ENCODE measurements at regions not wholly inside any gene's neighbourhood (a gene's known extent, or its start where the extent isn't known, plus 50 kb on each side); places are given as distances from the start of the nearest gene placed in this dataset.
A peak's percentile ranks its signal among the peaks of the same experiment; 100 is the strongest.
"Not testable (repeated sequence)": the region's sequence is repeated elsewhere in the genome, so short reads cannot be mapped to it uniquely, and the experiment has no call there.

DNA sequence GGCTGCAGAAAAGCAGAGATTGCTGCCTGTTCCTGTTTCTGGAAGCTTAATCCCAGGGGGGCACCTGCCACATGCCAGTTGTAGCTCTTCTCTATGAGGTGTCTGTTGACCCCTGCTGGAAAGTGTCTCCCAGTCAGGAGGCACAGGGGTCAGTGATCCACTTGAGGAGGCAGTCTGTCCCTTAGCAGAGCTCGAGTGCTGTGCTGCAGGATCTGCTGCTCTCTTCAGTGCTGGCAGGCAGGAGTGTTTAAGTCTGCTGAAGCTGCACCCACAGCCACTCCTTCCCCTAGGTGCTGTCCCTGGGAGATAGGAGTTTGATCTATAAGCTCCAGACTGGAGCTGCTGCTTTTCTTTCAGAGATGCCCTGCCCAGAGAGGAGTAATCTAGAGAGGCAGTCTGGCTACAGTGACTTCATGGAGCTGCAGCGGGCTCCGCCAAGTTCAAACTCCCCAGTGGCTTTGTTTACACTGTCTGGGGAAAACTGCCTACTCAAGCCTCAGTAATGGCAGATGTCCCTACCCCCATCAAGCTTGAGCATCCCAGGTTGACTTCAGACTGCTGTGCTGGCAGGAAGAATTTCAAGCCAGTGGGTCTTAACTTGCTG, 57.6 kb upstream of the CROT start:
- Histone ChIP-seq H3K9me3 (ENCODE audit: control insufficient read depth, insufficient read depth, low read depth, low read length) (no peaks in the 10 kb centered on the region), H3K79me2 (ENCODE audit: control insufficient read depth, insufficient read depth, low read length) (no peaks in the 10 kb centered on the region), H3K9ac (ENCODE audit: insufficient read depth, low read length) (no peak overlapping the region), H3K4me1 (ENCODE audit: control insufficient read depth, extremely low read depth, insufficient read depth, low read length) (no peaks in the 10 kb centered on the region), H3K4me2 (ENCODE audit: extremely low read depth, insufficient read depth, low read length) (no peak overlapping the region), H3K27ac (ENCODE audit: insufficient read depth, low read length) (no peak overlapping the region), H3K36me3 (ENCODE audit: control insufficient read depth, insufficient read depth, low read length) (no peaks in the 10 kb centered on the region), H3K27me3 (ENCODE audit: control insufficient read depth, insufficient read depth, low read length) (no peaks in the 10 kb centered on the region), H4K20me1 (ENCODE audit: control insufficient read depth, extremely low read depth, insufficient read depth, low read length) (no peaks in the 10 kb centered on the region), H2AFZ (ENCODE audit: low read length) (no peak overlapping the region), H3K4me3 (replicated peaks in 1 of 4; ENCODE audit: control extremely low read depth in 1 of 4, insufficient read depth in 1 of 4, low read depth in 3 of 4, low read length in 4 of 4) (no peak overlapping the region)
- TF ChIP-seq, protein P1, sequence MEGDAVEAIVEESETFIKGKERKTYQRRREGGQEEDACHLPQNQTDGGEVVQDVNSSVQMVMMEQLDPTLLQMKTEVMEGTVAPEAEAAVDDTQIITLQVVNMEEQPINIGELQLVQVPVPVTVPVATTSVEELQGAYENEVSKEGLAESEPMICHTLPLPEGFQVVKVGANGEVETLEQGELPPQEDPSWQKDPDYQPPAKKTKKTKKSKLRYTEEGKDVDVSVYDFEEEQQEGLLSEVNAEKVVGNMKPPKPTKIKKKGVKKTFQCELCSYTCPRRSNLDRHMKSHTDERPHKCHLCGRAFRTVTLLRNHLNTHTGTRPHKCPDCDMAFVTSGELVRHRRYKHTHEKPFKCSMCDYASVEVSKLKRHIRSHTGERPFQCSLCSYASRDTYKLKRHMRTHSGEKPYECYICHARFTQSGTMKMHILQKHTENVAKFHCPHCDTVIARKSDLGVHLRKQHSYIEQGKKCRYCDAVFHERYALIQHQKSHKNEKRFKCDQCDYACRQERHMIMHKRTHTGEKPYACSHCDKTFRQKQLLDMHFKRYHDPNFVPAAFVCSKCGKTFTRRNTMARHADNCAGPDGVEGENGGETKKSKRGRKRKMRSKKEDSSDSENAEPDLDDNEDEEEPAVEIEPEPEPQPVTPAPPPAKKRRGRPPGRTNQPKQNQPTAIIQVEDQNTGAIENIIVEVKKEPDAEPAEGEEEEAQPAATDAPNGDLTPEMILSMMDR (conservative IDR thresholded peaks at IDR 0.05 in 1 of 2, IDR thresholded peaks at IDR 0.05 in 1 of 2; ENCODE audit: low read depth in 1 of 2, low read length in 2 of 2): no peak
- no peak for TF ChIP-seq EZH2 (IDR thresholded peaks at IDR 0.05; ENCODE audit: low read length, missing control alignments)
- no peak for DNase-seq (ENCODE audit: low read depth in 2 of 2)

DNA sequence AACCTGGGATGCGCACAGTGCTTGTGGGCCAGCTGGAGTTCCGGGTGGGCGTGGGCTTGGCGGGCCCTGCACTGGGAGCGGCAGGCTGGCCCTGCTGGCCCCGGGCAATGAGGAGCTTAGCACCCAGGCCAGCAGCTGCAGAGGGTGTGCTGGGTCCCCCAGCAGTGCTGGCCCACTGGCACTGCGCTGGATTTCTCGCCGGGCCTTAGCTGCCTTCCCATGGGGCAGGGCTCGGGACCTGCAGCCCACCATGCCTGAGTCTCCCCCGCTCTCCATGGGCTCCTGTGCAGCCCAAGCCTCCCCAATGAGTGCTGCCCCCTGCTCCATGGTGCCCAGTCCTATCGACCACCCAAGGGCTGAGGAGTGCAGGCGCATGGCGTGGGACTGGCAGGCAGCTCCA, 56.7 kb upstream of the CROT start:
- H4K20me1 ChIP-seq (ENCODE audit: control insufficient read depth, extremely low read depth, insufficient read depth, low read length); H3K9me3 ChIP-seq (ENCODE audit: control insufficient read depth, insufficient read depth, low read depth, low read length); H3K4me1 ChIP-seq (ENCODE audit: control insufficient read depth, extremely low read depth, insufficient read depth, low read length); H3K4me2 ChIP-seq (ENCODE audit: extremely low read depth, insufficient read depth, low read length); H3K79me2 ChIP-seq (ENCODE audit: control insufficient read depth, insufficient read depth, low read length); H3K4me3 ChIP-seq (replicated peaks in 1 of 4; ENCODE audit: control extremely low read depth in 1 of 4, insufficient read depth in 1 of 4, low read depth in 3 of 4, low read length in 4 of 4); H2AFZ ChIP-seq (ENCODE audit: low read length); H3K9ac ChIP-seq (ENCODE audit: insufficient read depth, low read length); H3K36me3 ChIP-seq (ENCODE audit: control insufficient read depth, insufficient read depth, low read length); H3K27me3 ChIP-seq (ENCODE audit: control insufficient read depth, insufficient read depth, low read length); H3K27ac ChIP-seq (ENCODE audit: insufficient read depth, low read length); DNase-seq (ENCODE audit: low read depth in 2 of 2): not testable (repeated sequence)

DNA sequence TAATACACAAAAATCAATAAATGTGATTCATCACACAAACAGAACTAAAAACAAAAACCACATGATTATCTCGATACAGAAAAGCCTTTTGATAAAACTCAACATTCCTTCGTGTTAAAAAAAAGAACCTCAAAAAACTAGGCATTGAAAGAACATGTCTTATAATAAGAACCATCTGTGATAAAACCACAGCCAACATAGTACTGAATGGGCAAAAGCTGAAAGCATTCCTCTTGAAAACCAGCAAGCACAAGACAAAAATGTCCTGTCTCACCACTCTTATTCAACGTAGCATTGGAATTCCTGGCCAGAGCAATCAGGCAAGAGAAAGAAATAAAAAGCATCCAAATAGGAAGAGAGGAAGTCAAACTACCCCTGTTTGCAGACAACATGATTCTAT, 49.9 kb upstream of the CROT start:
- not testable (repeated sequence) for H3K27me3 ChIP-seq (ENCODE audit: control insufficient read depth, insufficient read depth, low read length); H3K36me3 ChIP-seq (ENCODE audit: control insufficient read depth, insufficient read depth, low read length); H3K27ac ChIP-seq (ENCODE audit: insufficient read depth, low read length); H3K9ac ChIP-seq (ENCODE audit: insufficient read depth, low read length); H2AFZ ChIP-seq (ENCODE audit: low read length); H3K4me1 ChIP-seq (ENCODE audit: control insufficient read depth, extremely low read depth, insufficient read depth, low read length); H4K20me1 ChIP-seq (ENCODE audit: control insufficient read depth, extremely low read depth, insufficient read depth, low read length); H3K9me3 ChIP-seq (ENCODE audit: control insufficient read depth, insufficient read depth, low read depth, low read length); H3K4me2 ChIP-seq (ENCODE audit: extremely low read depth, insufficient read depth, low read length); H3K79me2 ChIP-seq (ENCODE audit: control insufficient read depth, insufficient read depth, low read length); H3K4me3 ChIP-seq (replicated peaks in 1 of 4; ENCODE audit: control extremely low read depth in 1 of 4, insufficient read depth in 1 of 4, low read depth in 3 of 4, low read length in 4 of 4)
- DNase-seq (ENCODE audit: low read depth in 2 of 2): peak in 1 of 2 donors; percentile 68

Data from fibroblast of lung (primary cell).